Astrocyte (in vitro differentiated cells and primary cell): ENCODE measurements at regions not wholly inside any gene's neighbourhood (a gene's known extent, or its start where the extent isn't known, plus 50 kb on each side); places are given as distances from the start of the nearest gene placed in this dataset.
A peak's percentile ranks its signal among the peaks of the same experiment; 100 is the strongest.

ENCODE experiments used
- DNase-seq: peaks from one replicate; pipeline ENCODE4 v3.0.0-alpha.2; 2010; ENCODE audit warnings: low read depth
- FAIRE-seq: peaks from 2 replicates; lab custom pipeline; 2011; peaks lifted over from hg19 to GRCh38; lab: Jason Lieb, UNC
- H2AFZ ChIP-seq: 2 replicates; pipeline ENCODE4 v1.6.0; 2012; ENCODE audit warnings: low read depth, low read length, inconsistent platforms
- H3K27ac ChIP-seq: 2 replicates; pipeline ENCODE4 v1.5.1; 2011; ENCODE audit warnings: low read depth, low read length, inconsistent platforms
- H3K27me3 ChIP-seq: 2 replicates; pipeline ENCODE4 v1.6.0; 2011; ENCODE audit warnings: low read length, inconsistent platforms; ENCODE audit not compliant: insufficient read depth
- H3K36me3 ChIP-seq: 2 replicates; pipeline ENCODE4 v1.5.1; 2011; ENCODE audit warnings: low read length, inconsistent platforms; ENCODE audit not compliant: insufficient read depth
- H3K4me1 ChIP-seq: 2 replicates; pipeline ENCODE4 v1.5.1; 2011; ENCODE audit warnings: low read length, inconsistent platforms; ENCODE audit not compliant: insufficient read depth
- H3K4me2 ChIP-seq: 2 replicates; pipeline ENCODE4 v1.6.0; 2012; ENCODE audit warnings: low read length, inconsistent platforms
- H3K4me3 ChIP-seq: 2 replicates; pipeline ENCODE4 v1.5.1; 2011; ENCODE audit warnings: low read depth, mild to moderate bottlenecking, low read length, inconsistent platforms; ENCODE audit not compliant: insufficient read depth
- H3K79me2 ChIP-seq: 2 replicates; pipeline ENCODE4 v1.6.0; 2012; ENCODE audit warnings: mild to moderate bottlenecking, low read length, inconsistent platforms; ENCODE audit not compliant: insufficient read depth
- H3K9ac ChIP-seq: 2 replicates; pipeline ENCODE4 v1.6.0; 2012; ENCODE audit warnings: mild to moderate bottlenecking, low read length, inconsistent platforms
- H3K9me3 ChIP-seq: 2 replicates; pipeline ENCODE4 v1.5.1; 2012; ENCODE audit warnings: low read depth, mild to moderate bottlenecking, low read length, inconsistent platforms; ENCODE audit not compliant: insufficient read depth
- H4K20me1 ChIP-seq: 2 replicates; pipeline ENCODE4 v1.6.0; 2012; ENCODE audit warnings: low read length, inconsistent platforms; ENCODE audit not compliant: insufficient read depth
- H3K27ac Mint-ChIP-seq: one replicate; pipeline ENCODE4 v1.8.0; 2021; ENCODE audit warnings: mild to moderate bottlenecking, mixed read lengths; ENCODE audit not compliant: unreplicated experiment
- H3K27me3 Mint-ChIP-seq: one replicate; pipeline ENCODE4 v1.8.0; 2021; ENCODE audit warnings: low read depth, mixed read lengths; ENCODE audit not compliant: unreplicated experiment
- H3K36me3 Mint-ChIP-seq: one replicate; pipeline ENCODE4 v1.8.0; 2021; ENCODE audit warnings: low read depth, mixed read lengths; ENCODE audit not compliant: unreplicated experiment
- H3K4me1 Mint-ChIP-seq: one replicate; pipeline ENCODE4 v1.8.0; 2021; ENCODE audit warnings: low read depth, mixed read lengths; ENCODE audit not compliant: unreplicated experiment
- H3K4me3 Mint-ChIP-seq: one replicate; pipeline ENCODE4 v1.8.0; 2021; ENCODE audit warnings: mild to moderate bottlenecking, moderate library complexity, mixed read lengths; ENCODE audit not compliant: unreplicated experiment
- H3K9me3 Mint-ChIP-seq: one replicate; pipeline ENCODE4 v1.8.0; 2021; ENCODE audit warnings: mild to moderate bottlenecking, mixed read lengths; ENCODE audit not compliant: unreplicated experiment
- EZH2 ChIP-seq: IDR thresholded peaks from 2 replicates; pipeline ENCODE4 v1.6.1; 2012; ENCODE audit warnings: mild to moderate bottlenecking, low read length, inconsistent platforms; ENCODE audit not compliant: insufficient read depth
- TF ChIP-seq, protein P1 (sequence below): IDR thresholded peaks from 2 replicates; pipeline ENCODE4 v1.5.1; 2011; ENCODE audit warnings: low read depth, mild to moderate bottlenecking, inconsistent platforms, low read length, moderate library complexity; ENCODE audit not compliant: insufficient read depth

DNA sequence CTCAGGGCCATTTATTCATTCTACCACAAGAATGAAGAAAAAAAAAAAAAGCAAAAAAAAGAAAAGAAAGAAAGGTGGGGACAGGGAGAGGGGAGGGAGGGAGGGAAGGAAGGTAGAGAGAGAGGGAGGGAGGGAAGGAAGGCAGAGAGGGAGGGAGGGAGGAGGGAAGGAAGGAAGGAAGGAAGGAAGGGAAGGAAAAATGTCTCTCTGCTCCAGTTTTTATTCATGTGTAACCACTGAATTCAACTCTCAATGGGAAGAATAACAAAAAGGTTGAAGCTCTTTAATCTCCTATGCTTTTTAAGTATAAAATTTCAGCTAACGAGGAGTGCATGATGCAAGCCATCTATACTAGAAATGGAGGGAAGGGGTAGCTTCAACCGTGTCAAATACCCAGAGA is 287.3 kb downstream of the MREG start:
- Histone ChIP-seq H3K4me3 (no peak overlapping the region), H4K20me1 (no peaks in the 10 kb centered on the region), H3K9me3 (no peaks in the 10 kb centered on the region), H3K27ac (no peak overlapping the region), H3K27me3 (no peaks in the 10 kb centered on the region), H3K36me3 (no peaks in the 10 kb centered on the region), H3K9ac (no peak overlapping the region), H3K4me2 (no peak overlapping the region), H2AFZ (no peak overlapping the region), H3K4me1 (peaks cover 33% of the 10 kb centered on the region), H3K79me2 (no peaks in the 10 kb centered on the region)
- FAIRE-seq (no peak), DNase-seq (no peak)
- Mint-ChIP-seq H3K36me3 (peaks cover 6% of the 10 kb centered on the region), H3K4me1 (peaks cover 24% of the 10 kb centered on the region), H3K27me3 (no peaks in the 10 kb centered on the region), H3K9me3 (no peaks in the 10 kb centered on the region), H3K27ac (peak overlapping the region; percentile 6), H3K4me3 (no peak overlapping the region)
- TF ChIP-seq EZH2, result no peak
- TF ChIP-seq, protein P1, sequence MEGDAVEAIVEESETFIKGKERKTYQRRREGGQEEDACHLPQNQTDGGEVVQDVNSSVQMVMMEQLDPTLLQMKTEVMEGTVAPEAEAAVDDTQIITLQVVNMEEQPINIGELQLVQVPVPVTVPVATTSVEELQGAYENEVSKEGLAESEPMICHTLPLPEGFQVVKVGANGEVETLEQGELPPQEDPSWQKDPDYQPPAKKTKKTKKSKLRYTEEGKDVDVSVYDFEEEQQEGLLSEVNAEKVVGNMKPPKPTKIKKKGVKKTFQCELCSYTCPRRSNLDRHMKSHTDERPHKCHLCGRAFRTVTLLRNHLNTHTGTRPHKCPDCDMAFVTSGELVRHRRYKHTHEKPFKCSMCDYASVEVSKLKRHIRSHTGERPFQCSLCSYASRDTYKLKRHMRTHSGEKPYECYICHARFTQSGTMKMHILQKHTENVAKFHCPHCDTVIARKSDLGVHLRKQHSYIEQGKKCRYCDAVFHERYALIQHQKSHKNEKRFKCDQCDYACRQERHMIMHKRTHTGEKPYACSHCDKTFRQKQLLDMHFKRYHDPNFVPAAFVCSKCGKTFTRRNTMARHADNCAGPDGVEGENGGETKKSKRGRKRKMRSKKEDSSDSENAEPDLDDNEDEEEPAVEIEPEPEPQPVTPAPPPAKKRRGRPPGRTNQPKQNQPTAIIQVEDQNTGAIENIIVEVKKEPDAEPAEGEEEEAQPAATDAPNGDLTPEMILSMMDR, result no peak

DNA sequence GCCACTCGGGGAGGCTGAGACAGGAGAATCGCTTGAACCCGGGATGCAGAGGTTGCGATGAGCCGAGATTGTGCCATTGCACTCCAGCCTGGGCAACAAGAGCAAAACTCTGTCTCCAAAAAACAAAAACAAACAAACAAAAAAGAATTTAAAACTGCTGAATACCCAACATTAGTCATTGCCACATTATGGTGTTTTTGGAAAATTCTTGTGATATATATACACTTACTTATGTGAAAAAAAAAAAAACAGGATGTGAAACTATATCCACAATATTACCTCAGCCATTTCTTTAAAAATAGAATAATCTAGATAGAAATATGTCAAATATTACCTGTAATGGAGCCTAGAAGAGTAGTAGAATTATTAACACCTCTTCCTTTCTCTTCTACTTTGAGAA is 288.3 kb upstream of the FN1 start:
- peaks cover 32% of the 10 kb centered on the region for H3K4me1 ChIP-seq
- no peaks in the 10 kb centered on the region for H4K20me1 ChIP-seq
- TF ChIP-seq EZH2, result no peak
- TF ChIP-seq, protein P1, result no peak
- no peak overlapping the region for H3K27ac Mint-ChIP-seq
- H3K27me3 ChIP-seq, result no peaks in the 10 kb centered on the region
- no peak overlapping the region for H3K4me2 ChIP-seq
- H3K4me3 Mint-ChIP-seq, result no peak overlapping the region
- peaks cover 18% of the 10 kb centered on the region for H3K36me3 Mint-ChIP-seq
- H3K27me3 Mint-ChIP-seq, result no peaks in the 10 kb centered on the region
- H3K79me2 ChIP-seq, result no peaks in the 10 kb centered on the region
- no peak overlapping the region for H3K4me3 ChIP-seq
- H3K9me3 Mint-ChIP-seq, result no peaks in the 10 kb centered on the region
- H3K9me3 ChIP-seq, result no peaks in the 10 kb centered on the region
- no peak overlapping the region for H3K9ac ChIP-seq
- DNase-seq (no peak), FAIRE-seq (no peak)
- H3K36me3 ChIP-seq, result no peaks in the 10 kb centered on the region
- H3K27ac ChIP-seq, result peak overlapping the region; percentile 54
- H2AFZ ChIP-seq, result no peak overlapping the region
- H3K4me1 Mint-ChIP-seq, result peaks cover 28% of the 10 kb centered on the region

DNA sequence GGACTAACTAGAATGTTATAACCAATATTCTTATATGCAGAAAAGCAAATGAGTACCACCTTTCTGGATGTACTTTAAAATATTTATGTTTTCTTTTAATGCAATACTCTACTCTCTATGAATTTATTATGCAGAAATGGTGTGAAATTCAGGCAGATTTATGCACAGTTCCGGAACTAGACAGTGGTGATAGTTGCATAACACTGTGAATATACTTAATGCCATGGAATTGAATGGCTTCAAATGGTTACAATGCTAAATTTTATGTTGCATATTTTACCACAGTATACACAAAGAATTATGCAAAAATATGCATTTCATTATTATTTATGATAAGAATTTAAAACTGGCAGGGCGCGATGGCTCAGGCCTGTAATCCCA is 287.8 kb upstream of the FN1 start:
- H3K4me1 ChIP-seq, result peaks cover 30% of the 10 kb centered on the region
- H3K4me2 ChIP-seq, result no peak overlapping the region
- H3K27ac ChIP-seq, result peak overlapping the region; percentile 54
- Mint-ChIP-seq H3K4me3 (no peak overlapping the region), H3K4me1 (peaks cover 32% of the 10 kb centered on the region), H3K27me3 (no peaks in the 10 kb centered on the region), H3K27ac (no peak overlapping the region), H3K9me3 (no peaks in the 10 kb centered on the region), H3K36me3 (peaks cover 22% of the 10 kb centered on the region)
- H3K36me3 ChIP-seq, result no peaks in the 10 kb centered on the region
- no peak overlapping the region for H2AFZ ChIP-seq
- H3K27me3 ChIP-seq, result no peaks in the 10 kb centered on the region
- no peak overlapping the region for H3K4me3 ChIP-seq
- H3K9ac ChIP-seq, result no peak overlapping the region
- no peaks in the 10 kb centered on the region for H4K20me1 ChIP-seq
- no peaks in the 10 kb centered on the region for H3K79me2 ChIP-seq
- DNase-seq (no peak), FAIRE-seq (no peak)
- no peak for TF ChIP-seq EZH2
- TF ChIP-seq, protein P1, result no peak
- H3K9me3 ChIP-seq, result no peaks in the 10 kb centered on the region
